ENCODE measurements at regions not wholly inside any gene's neighbourhood (a gene's known extent, or its start where the extent isn't known, plus 50 kb on each side); places are given as distances from the start of the nearest gene placed in this dataset.

DNA sequence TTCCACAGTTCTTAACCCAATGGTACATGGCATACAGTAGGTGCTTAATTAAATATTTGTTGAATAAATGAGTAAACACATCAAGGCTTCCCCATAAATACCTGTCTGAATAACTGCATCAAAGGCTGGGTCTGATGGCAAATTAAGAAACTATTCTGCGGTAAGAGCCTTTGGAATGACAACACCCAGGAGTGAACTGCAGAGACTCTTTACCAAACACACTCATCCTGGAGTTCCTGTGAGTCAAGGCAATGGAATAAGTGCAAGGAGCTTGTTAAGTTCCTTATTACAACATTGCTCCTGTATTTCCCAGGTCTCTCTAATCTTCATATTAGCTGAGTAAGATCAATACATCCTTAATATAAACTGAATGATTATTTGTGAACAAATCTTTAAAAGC, 119.9 kb upstream of the STT3B start:
- TF ChIP-seq GATA2 (IDR thresholded peaks at IDR 0.05; ENCODE audit: low read depth, low read length) (no peak), GATA3 (IDR thresholded peaks at IDR 0.05; ENCODE audit: low read depth, low read length) (no peak)

GRCh38 chr3:31413515-31413914, 119.2 kb upstream of the STT3B start:
- TF ChIP-seq GATA3 (IDR thresholded peaks at IDR 0.05; ENCODE audit: low read depth, low read length) (no peak), GATA2 (IDR thresholded peaks at IDR 0.05; ENCODE audit: low read depth, low read length) (no peak)

DNA sequence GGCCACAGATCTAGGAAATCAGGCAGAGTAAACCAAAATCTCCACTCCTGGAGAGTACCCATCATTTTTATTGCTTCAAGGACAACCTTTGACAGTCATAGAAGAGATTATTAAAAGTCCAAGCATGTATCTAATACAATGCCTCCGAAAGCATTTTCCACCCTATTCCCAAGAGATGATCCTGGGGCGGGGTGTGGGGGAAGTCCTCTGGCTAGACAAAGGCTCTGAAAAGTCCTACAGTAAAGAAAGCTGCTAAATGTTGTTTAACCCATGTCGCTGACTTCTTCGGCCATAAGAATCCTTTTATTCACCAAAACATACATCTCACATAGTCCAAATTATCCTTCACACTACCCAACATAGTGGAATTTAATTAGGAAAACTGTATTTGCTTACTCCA, 115.7 kb upstream of the STT3B start:
- TF ChIP-seq GATA2 (IDR thresholded peaks at IDR 0.05; ENCODE audit: low read depth, low read length), result no peak

- TF ChIP-seq GATA3 (IDR thresholded peaks at IDR 0.05; ENCODE audit: low read depth, low read length) (no peak), GATA2 (IDR thresholded peaks at IDR 0.05; ENCODE audit: low read depth, low read length) (no peak)
Measured at GRCh38 chr3:31417486-31417885, 115.2 kb upstream of the STT3B start.

GRCh38 chr3:31420311-31420710, 112.4 kb upstream of the STT3B start:
- peak; percentile 57 for TF ChIP-seq GATA2 (IDR thresholded peaks at IDR 0.05; ENCODE audit: low read depth, low read length)
- TF ChIP-seq GATA3 (IDR thresholded peaks at IDR 0.05; ENCODE audit: low read depth, low read length), result no peak

DNA sequence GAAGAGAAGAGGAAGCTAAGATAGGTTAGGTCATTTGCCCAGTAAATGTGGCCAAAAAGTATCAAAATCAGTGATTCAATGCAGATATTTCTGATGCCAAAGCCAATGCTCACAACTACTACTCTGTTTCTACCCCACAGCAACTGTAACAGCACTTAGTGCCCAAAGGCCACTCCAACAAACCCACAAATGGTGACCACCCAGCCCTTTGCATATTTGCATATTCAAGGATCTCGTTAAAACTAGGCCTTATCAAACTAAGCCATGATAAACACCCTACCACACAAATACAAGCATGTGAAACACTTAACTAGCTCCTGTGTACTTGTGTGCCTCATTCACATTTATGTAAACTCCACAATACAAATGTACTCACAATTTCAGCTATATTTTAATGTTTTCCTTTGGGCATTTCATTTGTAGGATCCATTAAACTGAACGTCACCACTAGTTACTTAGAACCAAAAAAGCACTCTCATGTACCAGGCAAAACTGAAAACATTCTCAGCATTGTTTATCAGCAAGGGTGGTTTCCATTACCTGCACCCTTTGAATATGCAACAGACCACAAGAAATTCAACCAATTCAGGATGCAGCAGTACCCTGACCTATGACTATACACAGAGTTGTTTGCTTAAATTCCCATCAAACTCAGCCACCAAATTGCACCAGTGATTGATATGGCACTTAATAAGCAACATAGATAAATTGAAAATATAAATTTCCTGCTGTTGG, 111.2 kb upstream of the STT3B start:
- TF ChIP-seq GATA2 (IDR thresholded peaks at IDR 0.05; ENCODE audit: low read depth, low read length), result no peak
- no peak for TF ChIP-seq GATA3 (IDR thresholded peaks at IDR 0.05; ENCODE audit: low read depth, low read length)

- TF ChIP-seq GATA2 (IDR thresholded peaks at IDR 0.05; ENCODE audit: low read depth, low read length), result no peak
Measured at GRCh38 chr3:31422237-31422636, 110.5 kb upstream of the STT3B start.

- no peak for TF ChIP-seq GATA2 (IDR thresholded peaks at IDR 0.05; ENCODE audit: low read depth, low read length)
- TF ChIP-seq GATA3 (IDR thresholded peaks at IDR 0.05; ENCODE audit: low read depth, low read length), result no peak
Measured at GRCh38 chr3:31423482-31423881, 109.2 kb upstream of the STT3B start.

DNA sequence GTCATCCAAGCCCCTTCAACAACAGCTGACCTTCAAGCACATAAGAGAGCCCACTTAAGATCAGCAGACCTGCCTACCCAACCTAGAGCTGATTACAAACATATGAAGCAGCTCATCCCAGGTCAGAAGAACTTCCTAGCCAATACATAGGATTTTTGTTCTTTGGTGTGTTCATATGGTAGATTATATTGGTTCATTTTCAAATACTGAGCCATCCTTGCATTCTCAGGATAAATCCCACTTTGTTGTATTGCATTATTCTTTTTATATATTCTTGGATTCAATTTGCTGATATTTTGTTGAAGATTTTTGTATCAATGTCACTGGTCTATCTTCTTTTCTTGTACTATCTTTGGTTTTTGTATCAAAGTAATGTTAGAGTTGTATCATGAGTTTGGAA, 107.3 kb upstream of the STT3B start:
- no peak for TF ChIP-seq GATA2 (IDR thresholded peaks at IDR 0.05; ENCODE audit: low read depth, low read length)
- TF ChIP-seq GATA3 (IDR thresholded peaks at IDR 0.05; ENCODE audit: low read depth, low read length), result no peak

- TF ChIP-seq GATA3 (IDR thresholded peaks at IDR 0.05; ENCODE audit: low read depth, low read length) (no peak), GATA2 (IDR thresholded peaks at IDR 0.05; ENCODE audit: low read depth, low read length) (no peak)
Measured at GRCh38 chr3:31427623-31428022, 105.1 kb upstream of the STT3B start.

- no peak for TF ChIP-seq GATA2 (IDR thresholded peaks at IDR 0.05; ENCODE audit: low read depth, low read length)
- no peak for TF ChIP-seq GATA3 (IDR thresholded peaks at IDR 0.05; ENCODE audit: low read depth, low read length)
Measured at GRCh38 chr3:31431321-31431720, 101.4 kb upstream of the STT3B start.

DNA sequence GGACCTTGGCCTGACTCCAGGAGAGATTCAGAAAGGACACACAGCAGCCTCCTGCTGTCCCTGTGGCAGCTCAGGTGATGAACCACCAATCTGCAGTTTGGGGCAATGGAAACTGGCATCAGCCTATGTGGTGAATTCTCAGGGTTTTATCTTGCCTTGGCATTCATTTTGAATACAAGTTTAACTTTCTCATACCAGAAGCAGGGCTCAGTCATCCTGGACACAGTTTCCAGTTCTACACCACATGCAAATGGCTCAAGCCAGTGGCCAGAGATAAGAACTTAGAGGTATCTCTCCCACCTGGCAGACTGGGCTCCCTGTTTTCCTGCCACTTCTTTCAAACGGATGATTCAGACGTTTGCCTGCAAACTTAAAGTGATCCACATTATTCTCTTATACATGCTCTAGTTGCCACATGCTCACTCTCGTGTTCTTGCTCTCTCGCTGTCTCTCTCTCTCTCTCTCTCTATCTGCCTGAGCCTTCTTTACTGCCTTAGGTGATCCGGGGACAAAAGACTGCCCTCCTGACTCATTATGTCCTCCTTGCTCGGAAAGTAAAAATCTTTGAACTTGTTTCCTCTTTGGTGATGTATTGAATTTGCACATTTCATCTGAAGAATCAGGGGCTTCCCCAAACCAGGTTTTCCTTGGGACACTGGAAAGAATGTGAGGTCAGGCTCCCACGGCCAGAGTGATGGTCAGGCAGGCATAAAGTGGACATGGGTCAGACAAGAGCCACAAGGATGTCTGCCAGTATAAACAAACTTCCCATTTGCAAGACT, 99.6 kb upstream of the STT3B start:
- TF ChIP-seq GATA3 (IDR thresholded peaks at IDR 0.05; ENCODE audit: low read depth, low read length) (no peak), GATA2 (IDR thresholded peaks at IDR 0.05; ENCODE audit: low read depth, low read length) (no peak)

DNA sequence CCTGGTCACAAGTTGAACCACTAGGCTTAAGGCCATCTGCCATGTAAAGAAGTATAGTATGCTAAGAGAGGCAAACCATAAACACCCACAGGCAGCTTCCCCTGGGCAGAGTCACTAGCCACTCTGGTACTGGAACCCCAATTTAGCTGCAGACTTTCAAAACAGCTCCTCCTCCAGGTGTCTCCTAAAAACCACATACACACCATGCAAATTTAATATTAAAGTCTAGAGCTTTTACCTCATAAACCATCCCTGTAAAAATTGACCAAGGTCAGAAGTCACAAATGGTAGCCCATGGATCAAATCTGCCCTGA, 99.1 kb upstream of the STT3B start:
- TF ChIP-seq GATA2 (IDR thresholded peaks at IDR 0.05; ENCODE audit: low read depth, low read length) (no peak), GATA3 (IDR thresholded peaks at IDR 0.05; ENCODE audit: low read depth, low read length) (no peak)

- TF ChIP-seq GATA3 (IDR thresholded peaks at IDR 0.05; ENCODE audit: low read depth, low read length) (no peak), GATA2 (IDR thresholded peaks at IDR 0.05; ENCODE audit: low read depth, low read length) (no peak)
Measured at GRCh38 chr3:31434819-31435218, 97.9 kb upstream of the STT3B start.

DNA sequence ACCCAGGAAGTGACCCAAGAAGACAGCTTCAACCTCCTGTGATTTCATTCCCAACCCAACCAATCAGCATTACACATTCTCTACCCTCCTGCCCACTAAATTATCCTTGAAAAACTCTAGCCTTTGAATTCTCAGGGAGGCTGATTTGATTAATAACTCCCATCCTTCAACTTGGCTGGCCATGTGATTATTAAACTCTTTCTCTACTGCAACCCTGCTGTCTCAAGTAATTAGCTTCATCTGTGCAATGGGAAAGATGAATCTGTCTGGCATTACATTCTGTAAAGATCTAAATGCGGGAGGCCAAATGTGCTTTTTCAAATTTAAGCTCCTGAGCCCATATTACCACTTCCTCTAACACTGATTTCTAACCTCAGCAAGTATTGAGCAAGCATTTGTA, 95.9 kb upstream of the STT3B start:
- TF ChIP-seq GATA2 (IDR thresholded peaks at IDR 0.05; ENCODE audit: low read depth, low read length) (no peak), GATA3 (IDR thresholded peaks at IDR 0.05; ENCODE audit: low read depth, low read length) (no peak)

Measured in SH-SY5Y (cell line).